HL-60 (cell line): ENCODE measurements at regions not wholly inside any gene's neighbourhood (a gene's known extent, or its start where the extent isn't known, plus 50 kb on each side); places are given as distances from the start of the nearest gene placed in this dataset.

Source experiments
- DNase-seq, 2 experiments: peaks; one replicate each; pipeline ENCODE4 v3.0.0-alpha.2; 2010 to 2020; ENCODE audit warnings: low read depth in 1 of 2, low spot score in 1 of 2
- H3K27ac ChIP-seq: fragments of 250-450 bp; sonication (Bioruptor Pico); replicated peaks from 2 replicates; pipeline ENCODE4 v1.5.1; 2020; ENCODE audit warnings: mild to moderate bottlenecking, moderate library complexity
- H3K27me3 ChIP-seq: fragments of 250-450 bp; sonication (Bioruptor Pico); 2 replicates; pipeline ENCODE4 v1.5.1; 2021; ENCODE audit warnings: mild to moderate bottlenecking, moderate library complexity; ENCODE audit not compliant: insufficient read depth, poor library complexity, severe bottlenecking
- H3K4me3 ChIP-seq: replicated peaks from 2 replicates; pipeline ENCODE4 v1.5.1; 2011; ENCODE audit warnings: mild to moderate bottlenecking, control low read depth, low read length; ENCODE audit not compliant: insufficient read depth
- CTCF ChIP-seq: IDR thresholded peaks from one replicate; pipeline ENCODE4 v1.5.1; 2011; ENCODE audit warnings: low read length, control low read depth, inconsistent platforms; ENCODE audit not compliant: insufficient read depth
- GABPA ChIP-seq: IDR thresholded peaks from 2 replicates; pipeline ENCODE4 v1.6.1; 2012; ENCODE audit warnings: low read depth
- POLR2AphosphoS5 ChIP-seq: IDR thresholded peaks from 2 replicates; pipeline ENCODE4 v1.6.1; 2012; ENCODE audit warnings: low read depth
- REST ChIP-seq: IDR thresholded peaks from 2 replicates; pipeline ENCODE4 v1.6.1; 2012; ENCODE audit warnings: low read depth; ENCODE audit not compliant: insufficient replicate concordance
- SPI1 ChIP-seq: IDR thresholded peaks from 2 replicates; pipeline ENCODE4 v1.6.1; 2012; ENCODE audit warnings: low read depth, mild to moderate bottlenecking, borderline replicate concordance

GRCh38 chr5:116898917-116899316 lies 324.3 kb upstream of the SEMA6A start:
- no peak for DNase-seq
- no peak for TF ChIP-seq CTCF
- TF ChIP-seq REST: no peak
- no peak for TF ChIP-seq POLR2AphosphoS5
- TF ChIP-seq SPI1: no peak
- TF ChIP-seq GABPA: no peak
- Histone ChIP-seq H3K4me3 (no peak overlapping the region), H3K27ac (no peak overlapping the region), H3K27me3 (no peaks in the 10 kb centered on the region)

- Histone ChIP-seq H3K4me3 (no peak overlapping the region), H3K27ac (no peak overlapping the region), H3K27me3 (no peaks in the 10 kb centered on the region)
- DNase-seq: no peak
- TF ChIP-seq GABPA (no peak), SPI1 (no peak), CTCF (no peak), REST (no peak), POLR2AphosphoS5 (no peak)
These were observed 322.7 kb upstream of the SEMA6A start for GRCh38 chr5:116897291-116897690.

GRCh38 chr5:116896001-116896400 lies 321.4 kb upstream of the SEMA6A start:
- no peak for DNase-seq
- Histone ChIP-seq H3K4me3 (no peak overlapping the region), H3K27ac (no peak overlapping the region), H3K27me3 (no peaks in the 10 kb centered on the region)
- TF ChIP-seq REST (no peak), POLR2AphosphoS5 (no peak), CTCF (no peak), SPI1 (no peak), GABPA (no peak)
